HEK293T (cell line): ENCODE measurements at regions not wholly inside any gene's neighbourhood (a gene's known extent, or its start where the extent isn't known, plus 50 kb on each side); places are given as distances from the start of the nearest gene placed in this dataset.

Experiments used
- CTCF ChIA-PET: fragments of 350-600 bp; formaldehyde crosslinking; extraction: SDS; loops from one replicate; lab custom pipeline; 2021; ENCODE audit warnings: antibody characterized with exemption, inconsistent platforms; lab: Yijun Ruan, JAX
- POLR2A ChIA-PET: fragments of 350-600 bp; formaldehyde crosslinking; extraction: SDS; loops from one replicate; lab custom pipeline; 2020; ENCODE audit warnings: antibody characterized with exemption, inconsistent platforms; lab: Yijun Ruan, JAX
- DNase-seq: peaks from one replicate; pipeline ENCODE4 v3.0.0; 2012; ENCODE audit warnings: mixed read lengths; ENCODE audit errors: extremely low spot score
- ARNT ChIP-seq: fragments of 450-650 bp; IDR thresholded peaks from 2 replicates; pipeline ENCODE4 v1.6.1; 2017; ENCODE audit warnings: mild to moderate bottlenecking
- BHLHE40 ChIP-seq: fragments of 450-650 bp; IDR thresholded peaks from 2 replicates; pipeline ENCODE4 v1.6.1; 2016; ENCODE audit warnings: mild to moderate bottlenecking, moderate library complexity, borderline replicate concordance
- CTBP1 ChIP-seq: fragments of 450-650 bp; IDR thresholded peaks from 2 replicates; pipeline ENCODE4 v1.6.1; 2016; ENCODE audit warnings: borderline replicate concordance
- ELF4 ChIP-seq: fragments of 450-650 bp; IDR thresholded peaks from 2 replicates; pipeline ENCODE4 v1.6.1; 2017; ENCODE audit warnings: antibody characterized with exemption
- FOXA1 ChIP-seq: fragments of 450-650 bp; IDR thresholded peaks from 2 replicates; pipeline ENCODE4 v1.6.1; 2016; ENCODE audit warnings: mild to moderate bottlenecking
- FOXK2 ChIP-seq: fragments of 450-650 bp; IDR thresholded peaks from 2 replicates; pipeline ENCODE4 v1.6.1; 2016; ENCODE audit warnings: mild to moderate bottlenecking
- FOXM1 ChIP-seq: fragments of 450-650 bp; IDR thresholded peaks from 2 replicates; pipeline ENCODE4 v1.6.1; 2017; ENCODE audit warnings: mild to moderate bottlenecking, borderline replicate concordance
- HDGF ChIP-seq: fragments of 450-650 bp; IDR thresholded peaks from 2 replicates; pipeline ENCODE4 v1.6.1; 2017; ENCODE audit warnings: antibody characterized with exemption, borderline replicate concordance
- L3MBTL2 ChIP-seq: fragments of 450-650 bp; conservative IDR thresholded peaks from 2 replicates; pipeline ENCODE4 v1.6.1; 2016; ENCODE audit warnings: mild to moderate bottlenecking
- LEF1 ChIP-seq: fragments of 450-650 bp; IDR thresholded peaks from 2 replicates; pipeline ENCODE4 v1.6.1; 2017; ENCODE audit warnings: mild to moderate bottlenecking, borderline replicate concordance
- NFRKB ChIP-seq: fragments of 450-650 bp; IDR thresholded peaks from 2 replicates; pipeline ENCODE4 v1.6.1; 2016; ENCODE audit warnings: mild to moderate bottlenecking, moderate library complexity
- SP1 ChIP-seq: fragments of 450-650 bp; IDR thresholded peaks from 2 replicates; pipeline ENCODE4 v1.6.1; 2017
- SUZ12 ChIP-seq: fragments of 450-650 bp; IDR thresholded peaks from 2 replicates; pipeline ENCODE4 v1.6.1; 2016; ENCODE audit warnings: mild to moderate bottlenecking
- TARDBP ChIP-seq: fragments of 450-650 bp; IDR thresholded peaks from 2 replicates; pipeline ENCODE4 v1.6.1; 2016
- ZNF384 ChIP-seq: fragments of 450-650 bp; IDR thresholded peaks from 2 replicates; pipeline ENCODE4 v1.6.1; 2016
- TF ChIP-seq, protein P1 (sequence below): fragments of 450-650 bp; IDR thresholded peaks from 2 replicates; pipeline ENCODE4 v1.6.1; 2016

DNA sequence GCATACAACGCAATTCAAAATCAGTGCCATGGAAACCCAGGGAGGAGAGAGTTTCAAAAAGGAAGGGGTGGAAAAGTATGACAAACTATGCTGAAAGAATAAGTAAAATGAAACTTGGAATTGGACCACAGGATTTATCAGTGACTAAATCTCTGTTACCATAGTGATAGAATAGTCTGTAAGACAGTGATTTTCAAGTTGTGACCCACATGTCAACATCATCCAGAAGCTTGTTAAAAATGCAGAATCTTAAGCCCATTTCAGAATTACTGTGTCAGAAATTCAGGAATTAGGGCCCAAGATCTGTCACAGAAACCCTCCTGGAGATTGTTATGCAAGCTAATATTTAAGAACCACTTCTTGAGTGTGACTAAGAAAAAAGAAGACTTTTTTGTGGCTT lies 417.7 kb upstream of the JAG1 start:
- no peak for TF ChIP-seq ARNT
- TF ChIP-seq NFRKB: no peak
- TF ChIP-seq L3MBTL2: no peak
- no peak for TF ChIP-seq FOXA1
- no peak for TF ChIP-seq CTBP1
- TF ChIP-seq, protein P1, sequence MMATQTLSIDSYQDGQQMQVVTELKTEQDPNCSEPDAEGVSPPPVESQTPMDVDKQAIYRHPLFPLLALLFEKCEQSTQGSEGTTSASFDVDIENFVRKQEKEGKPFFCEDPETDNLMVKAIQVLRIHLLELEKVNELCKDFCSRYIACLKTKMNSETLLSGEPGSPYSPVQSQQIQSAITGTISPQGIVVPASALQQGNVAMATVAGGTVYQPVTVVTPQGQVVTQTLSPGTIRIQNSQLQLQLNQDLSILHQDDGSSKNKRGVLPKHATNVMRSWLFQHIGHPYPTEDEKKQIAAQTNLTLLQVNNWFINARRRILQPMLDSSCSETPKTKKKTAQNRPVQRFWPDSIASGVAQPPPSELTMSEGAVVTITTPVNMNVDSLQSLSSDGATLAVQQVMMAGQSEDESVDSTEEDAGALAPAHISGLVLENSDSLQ: no peak
- TF ChIP-seq LEF1: no peak
- no peak for TF ChIP-seq FOXM1
- TF ChIP-seq SUZ12: no peak
- no peak for TF ChIP-seq BHLHE40
- TF ChIP-seq FOXK2: no peak
- no peak for TF ChIP-seq ZNF384
- TF ChIP-seq ELF4: no peak
- TF ChIP-seq HDGF: no peak
- no peak for TF ChIP-seq SP1
- no peak for TF ChIP-seq TARDBP
- ChIA-PET POLR2A (no interaction called here), CTCF (no interaction called here)
- no peak for DNase-seq

- no peak for DNase-seq
- TF ChIP-seq FOXM1: no peak
- TF ChIP-seq SP1: no peak
- no peak for TF ChIP-seq HDGF
- TF ChIP-seq, protein P1: no peak
- TF ChIP-seq BHLHE40: no peak
- TF ChIP-seq TARDBP: no peak
- TF ChIP-seq NFRKB: no peak
- no peak for TF ChIP-seq SUZ12
- no peak for TF ChIP-seq LEF1
- TF ChIP-seq FOXK2: no peak
- TF ChIP-seq ARNT: no peak
- no peak for TF ChIP-seq FOXA1
- TF ChIP-seq ZNF384: no peak
- no peak for TF ChIP-seq L3MBTL2
- POLR2A ChIA-PET: no interaction called here
- CTCF ChIA-PET: no interaction called here
Measured at GRCh38 chr20:11092151-11092550, 418.4 kb upstream of the JAG1 start.

- TF ChIP-seq ELF4: no peak
- no peak for TF ChIP-seq HDGF
- TF ChIP-seq L3MBTL2: no peak
- TF ChIP-seq ARNT: no peak
- TF ChIP-seq SUZ12: no peak
- no peak for TF ChIP-seq NFRKB
- TF ChIP-seq LEF1: no peak
- TF ChIP-seq SP1: no peak
- TF ChIP-seq FOXA1: no peak
- POLR2A ChIA-PET: no interaction called here
- CTCF ChIA-PET: no interaction called here
- DNase-seq: no peak
Measured at GRCh38 chr20:11094196-11094595, 420.4 kb upstream of the JAG1 start.

- TF ChIP-seq LEF1 (no peak), SP1 (no peak), FOXK2 (no peak), FOXM1 (no peak), ELF4 (no peak), CTBP1 (no peak), BHLHE40 (no peak)
- ChIA-PET CTCF (no interaction called here), POLR2A (no interaction called here)
- DNase-seq: no peak
Measured at GRCh38 chr20:11094711-11095110, 420.9 kb upstream of the JAG1 start.

DNA sequence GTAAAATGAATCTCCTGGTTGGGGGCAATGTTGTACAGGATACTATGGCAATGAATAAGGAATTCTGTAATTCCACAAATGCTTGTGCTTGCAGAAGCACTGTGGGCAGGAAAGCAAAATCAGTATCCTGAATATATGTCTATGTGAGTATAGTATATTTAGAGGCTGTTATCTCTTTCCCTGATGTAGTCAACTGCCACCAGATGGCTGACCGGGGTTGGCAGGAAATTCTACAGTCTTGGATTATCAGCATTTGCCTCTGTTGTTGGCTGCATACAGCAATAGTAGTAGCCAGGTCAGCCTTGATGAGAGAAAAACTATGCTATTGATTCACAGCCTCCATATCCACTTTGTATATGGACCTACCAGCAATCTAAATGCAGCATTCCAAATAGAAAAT lies 425.1 kb upstream of the JAG1 start:
- CTCF ChIA-PET: no interaction called here
- DNase-seq: no peak

GRCh38 chr20:11101243-11101642 lies 427.4 kb upstream of the JAG1 start:
- TF ChIP-seq BHLHE40 (no peak), HDGF (no peak), TARDBP (no peak), L3MBTL2 (no peak), CTBP1 (no peak), FOXK2 (no peak), FOXM1 (no peak), NFRKB (no peak), ELF4 (no peak), ARNT (no peak), FOXA1 (no peak), ZNF384 (no peak), SUZ12 (no peak), SP1 (no peak), LEF1 (no peak)
- TF ChIP-seq, protein P1: no peak
- no peak for DNase-seq
- ChIA-PET CTCF (interaction anchor here (0.7 kb wide), 1 partner anchor 61 kb away, joined by 3 read pairs; no protein-coding TSS in a partner anchor), POLR2A (no interaction called here)

More for the DNA sequence above, 425.1 kb upstream of the JAG1 start:
- no peak for TF ChIP-seq ELF4
- TF ChIP-seq BHLHE40: no peak
- TF ChIP-seq NFRKB: no peak
- TF ChIP-seq FOXK2: no peak
- no peak for TF ChIP-seq CTBP1
- no peak for TF ChIP-seq ZNF384
- no peak for TF ChIP-seq TARDBP
- no peak for TF ChIP-seq SP1
- no peak for TF ChIP-seq L3MBTL2
- TF ChIP-seq FOXM1: no peak
- no peak for TF ChIP-seq SUZ12
- TF ChIP-seq ARNT: no peak
- TF ChIP-seq HDGF: no peak
- POLR2A ChIA-PET: no interaction called here
